HUES64 (cell line): ENCODE measurements at regions not wholly inside any gene's neighbourhood (a gene's known extent, or its start where the extent isn't known, plus 50 kb on each side); places are given as distances from the start of the nearest gene placed in this dataset.

ENCODE experiments used
- H3K27ac ChIP-seq: 2 replicates; pipeline ENCODE4 v1.7.0; 2013; ENCODE audit warnings: low read depth, low read length, inconsistent platforms
- H3K27me3 ChIP-seq: 2 replicates; pipeline ENCODE4 v1.6.1; 2013; ENCODE audit warnings: mild to moderate bottlenecking, low read length; ENCODE audit not compliant: insufficient read depth
- H3K36me3 ChIP-seq: 2 replicates; pipeline ENCODE4 v1.6.1; 2013; ENCODE audit warnings: mild to moderate bottlenecking, low read length; ENCODE audit not compliant: insufficient read depth
- H3K4me1 ChIP-seq: 2 replicates; pipeline ENCODE4 v1.6.1; 2013; ENCODE audit warnings: mild to moderate bottlenecking, low read length, moderate library complexity; ENCODE audit not compliant: insufficient read depth
- H3K4me3 ChIP-seq: 2 replicates; pipeline ENCODE4 v1.5.1; 2013; ENCODE audit warnings: mild to moderate bottlenecking, low read length, moderate library complexity
- H3K9ac ChIP-seq: 2 replicates; pipeline ENCODE4 v1.6.1; 2013; ENCODE audit warnings: mild to moderate bottlenecking, low read depth, low read length
- H3K9me3 ChIP-seq: 2 replicates; pipeline ENCODE4 v1.6.1; 2013; ENCODE audit warnings: low read depth, low read length; ENCODE audit not compliant: insufficient read depth
- WGBS: fragments of 150-250, 120-280 bp; methylation state at CpG from one replicate; pipeline ENCODE4 v1.1.7; 2013; ENCODE audit warnings: missing lambda C conversion rate; 5-methylcytosine and 5-hydroxymethylcytosine counted together

DNA sequence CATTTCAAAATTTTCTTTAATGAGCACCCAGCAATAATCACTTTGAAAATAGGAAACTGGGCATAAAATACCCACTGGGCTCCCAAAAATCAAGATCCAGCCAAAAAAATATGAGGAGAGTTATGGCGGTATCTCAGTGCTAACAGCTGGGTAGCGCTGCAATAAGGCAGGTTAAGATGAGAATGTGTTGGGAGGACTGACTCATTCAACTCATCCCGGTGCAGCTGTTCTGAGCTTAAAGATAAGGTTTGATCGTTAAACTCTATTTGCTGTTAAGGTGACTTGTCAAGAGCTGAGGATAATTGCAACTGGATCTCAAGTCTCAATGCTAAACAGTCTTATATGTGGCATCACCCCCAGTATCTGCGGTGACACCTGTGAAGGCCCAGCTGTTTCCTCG, 507.7 kb downstream of the EPM2A start:
- H3K36me3 ChIP-seq, result no peaks in the 10 kb centered on the region
- no peaks in the 10 kb centered on the region for H3K9me3 ChIP-seq
- no peak overlapping the region for H3K27ac ChIP-seq
- H3K27me3 ChIP-seq, result no peaks in the 10 kb centered on the region
- H3K4me3 ChIP-seq, result no peak overlapping the region
- no peaks in the 10 kb centered on the region for H3K4me1 ChIP-seq
- WGBS, result 79% methylated on average over 6 of the region's 6 CpGs
- H3K9ac ChIP-seq, result no peak overlapping the region

DNA sequence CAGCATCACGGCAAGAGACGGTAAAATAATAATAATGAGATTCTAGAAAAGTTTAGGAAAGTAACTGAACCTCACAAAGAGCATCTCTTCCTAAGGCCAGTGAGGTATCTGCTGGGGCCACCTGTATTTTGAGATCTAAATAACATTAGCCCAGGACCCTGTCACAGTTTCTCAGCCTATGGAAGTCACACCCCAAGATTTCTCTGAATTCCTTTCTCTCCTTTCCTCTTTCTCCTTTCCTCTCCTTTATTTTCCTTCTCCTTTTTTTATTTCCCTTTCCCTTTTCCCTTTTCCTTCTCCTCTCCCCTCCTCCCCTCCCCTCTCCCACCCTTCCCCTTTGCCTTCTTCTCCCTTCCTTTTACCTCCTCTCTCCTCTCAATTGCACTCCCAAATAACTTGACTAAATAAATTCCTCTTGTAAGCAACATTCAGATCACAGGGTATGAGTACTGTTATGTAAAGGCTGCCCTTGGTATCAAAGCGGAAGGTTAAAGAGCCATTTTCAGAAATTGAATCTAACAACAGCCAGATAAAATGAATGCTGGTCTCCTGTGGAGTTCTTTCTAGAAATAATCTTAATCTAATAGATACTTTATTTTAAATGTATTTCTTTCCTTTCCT, 506.2 kb downstream of the EPM2A start:
- H3K9ac ChIP-seq, result no peak overlapping the region
- no peaks in the 10 kb centered on the region for H3K36me3 ChIP-seq
- peaks cover 9% of the 10 kb centered on the region; the same call in 1 of the 2 replicates for H3K9me3 ChIP-seq
- H3K4me1 ChIP-seq, result no peaks in the 10 kb centered on the region
- no peak overlapping the region for H3K27ac ChIP-seq
- H3K27me3 ChIP-seq, result no peaks in the 10 kb centered on the region
- 93% methylated on average over 3 of the region's 3 CpGs for WGBS
- H3K4me3 ChIP-seq, result no peak overlapping the region

DNA sequence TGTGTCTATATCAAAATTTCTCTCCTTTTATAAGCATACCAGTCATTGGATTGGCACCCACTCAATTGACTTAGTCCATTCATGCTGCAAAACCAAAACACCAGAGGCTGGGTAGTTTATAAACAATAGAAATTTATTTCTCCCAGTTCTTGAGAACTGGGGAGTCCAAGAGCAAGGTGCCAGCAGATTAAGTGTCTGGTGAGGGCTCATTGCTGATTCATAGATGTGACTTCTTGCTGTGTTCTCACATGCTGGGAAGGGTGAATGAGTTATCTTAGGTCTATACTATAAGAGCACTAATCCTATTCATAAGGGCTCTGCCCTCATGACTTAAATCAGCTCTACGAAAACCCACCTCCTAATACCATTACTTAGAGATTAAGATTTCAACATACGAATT, 501.4 kb downstream of the EPM2A start:
- 86% methylated on average over 2 of the region's 2 CpGs for WGBS
- H3K4me3 ChIP-seq, result no peak overlapping the region
- no peak overlapping the region for H3K27ac ChIP-seq
- H3K4me1 ChIP-seq, result peaks cover 4% of the 10 kb centered on the region; the same call in 1 of the 2 replicates
- H3K27me3 ChIP-seq, result no peaks in the 10 kb centered on the region
- no peaks in the 10 kb centered on the region for H3K36me3 ChIP-seq
- H3K9ac ChIP-seq, result no peak overlapping the region
- H3K9me3 ChIP-seq, result peaks cover 20% of the 10 kb centered on the region

DNA sequence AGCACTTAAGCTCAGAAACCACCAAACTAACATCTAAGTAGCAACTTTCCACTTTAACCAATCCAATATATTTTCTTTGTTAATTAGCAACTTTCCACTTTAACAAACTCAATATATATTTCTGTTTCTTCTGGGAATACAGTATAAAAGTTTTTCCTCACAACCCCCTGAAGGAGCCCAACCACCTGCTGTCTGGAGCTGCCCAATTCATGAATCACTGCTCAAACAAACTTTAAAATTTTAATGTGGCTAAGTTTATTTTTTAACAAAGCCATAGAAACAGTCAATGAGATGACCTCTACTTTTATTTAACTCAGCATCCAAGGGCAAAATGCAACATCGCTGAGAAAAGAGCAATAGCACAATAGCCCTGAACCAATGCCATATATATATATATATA, 500.1 kb downstream of the EPM2A start:
- no peak overlapping the region for H3K27ac ChIP-seq
- no peak overlapping the region for H3K9ac ChIP-seq
- H3K9me3 ChIP-seq, result peaks cover 20% of the 10 kb centered on the region
- no CpG with 5 or more reads among the region's 1 CpG for WGBS
- no peaks in the 10 kb centered on the region for H3K36me3 ChIP-seq
- no peaks in the 10 kb centered on the region for H3K27me3 ChIP-seq
- peaks cover 4% of the 10 kb centered on the region; the same call in 1 of the 2 replicates for H3K4me1 ChIP-seq
- no peak overlapping the region for H3K4me3 ChIP-seq

DNA sequence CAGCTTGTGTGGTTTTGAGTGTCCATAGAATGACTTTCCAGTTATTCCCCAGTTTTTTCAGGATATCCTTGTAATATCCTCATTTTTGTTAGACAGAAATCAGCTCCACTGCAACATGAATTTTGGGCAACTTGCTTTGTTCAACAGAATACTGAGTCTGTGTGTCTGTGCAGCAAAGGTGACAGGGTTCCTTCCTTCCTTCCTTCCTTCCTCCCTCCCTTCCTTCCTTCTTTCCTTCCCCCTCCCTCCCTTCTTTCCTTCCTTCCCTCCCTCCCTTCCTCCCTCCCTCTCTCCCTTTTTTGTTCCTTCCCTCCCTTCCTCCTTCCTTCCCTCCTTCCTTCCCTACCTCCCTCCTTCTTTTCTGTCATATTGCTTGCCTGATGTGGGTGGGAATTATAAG, 496.5 kb downstream of the EPM2A start:
- Histone ChIP-seq H3K9ac (no peak overlapping the region), H3K36me3 (no peaks in the 10 kb centered on the region), H3K4me3 (no peak overlapping the region), H3K27me3 (no peaks in the 10 kb centered on the region), H3K4me1 (peaks cover 4% of the 10 kb centered on the region; the same call in 1 of the 2 replicates), H3K9me3 (peaks cover 11% of the 10 kb centered on the region; the same call in 1 of the 2 replicates), H3K27ac (no peak overlapping the region)

DNA sequence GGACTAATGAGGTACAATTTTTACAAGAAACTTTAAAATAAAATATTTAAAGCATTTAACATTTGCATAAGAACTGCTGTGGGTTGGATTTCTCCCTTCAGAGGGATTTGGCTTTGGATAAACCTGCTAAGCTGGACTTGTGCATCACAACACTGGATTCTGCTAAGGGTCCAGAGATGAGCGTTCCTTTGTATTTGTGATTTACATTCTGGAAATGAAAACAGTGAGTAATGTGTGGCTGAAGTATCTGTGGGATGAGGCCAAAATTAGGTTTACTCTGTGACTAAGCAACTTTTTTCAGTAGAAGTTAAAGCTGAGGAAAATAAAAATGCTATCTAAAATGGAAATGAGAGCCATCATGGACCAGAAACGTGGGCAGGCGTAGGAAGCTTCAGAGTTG, 494.3 kb downstream of the EPM2A start:
- Histone ChIP-seq H3K27me3 (no peaks in the 10 kb centered on the region), H3K36me3 (no peaks in the 10 kb centered on the region), H3K27ac (no peak overlapping the region), H3K9ac (no peak overlapping the region), H3K4me3 (no peak overlapping the region), H3K4me1 (no peaks in the 10 kb centered on the region), H3K9me3 (no peaks in the 10 kb centered on the region)
- WGBS, result 95% methylated on average over 3 of the region's 3 CpGs

DNA sequence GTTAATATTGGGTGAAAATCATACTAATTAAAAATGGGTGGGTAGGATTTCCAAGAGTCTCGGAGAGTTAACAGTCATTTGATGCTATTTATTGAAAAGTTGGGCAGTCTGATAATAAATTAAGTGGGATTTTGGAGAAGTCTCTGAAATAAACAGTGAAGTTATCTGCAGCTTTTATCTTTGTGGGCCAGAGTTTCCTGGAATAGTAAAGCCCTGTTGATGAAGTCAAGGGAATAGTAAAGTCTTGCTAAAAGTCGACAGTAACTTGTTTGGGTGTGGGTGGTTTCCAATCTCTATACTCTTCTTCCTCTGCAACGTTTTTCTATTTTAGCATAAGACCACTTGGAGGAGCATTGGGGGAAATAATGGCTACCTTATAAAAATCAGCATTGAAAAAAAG, 493.6 kb downstream of the EPM2A start:
- Histone ChIP-seq H3K36me3 (no peaks in the 10 kb centered on the region), H3K4me3 (no peak overlapping the region), H3K27ac (no peak overlapping the region), H3K27me3 (no peaks in the 10 kb centered on the region), H3K9ac (no peak overlapping the region), H3K4me1 (no peaks in the 10 kb centered on the region), H3K9me3 (no peaks in the 10 kb centered on the region)
- 91% methylated on average over 1 of the region's 3 CpGs for WGBS

DNA sequence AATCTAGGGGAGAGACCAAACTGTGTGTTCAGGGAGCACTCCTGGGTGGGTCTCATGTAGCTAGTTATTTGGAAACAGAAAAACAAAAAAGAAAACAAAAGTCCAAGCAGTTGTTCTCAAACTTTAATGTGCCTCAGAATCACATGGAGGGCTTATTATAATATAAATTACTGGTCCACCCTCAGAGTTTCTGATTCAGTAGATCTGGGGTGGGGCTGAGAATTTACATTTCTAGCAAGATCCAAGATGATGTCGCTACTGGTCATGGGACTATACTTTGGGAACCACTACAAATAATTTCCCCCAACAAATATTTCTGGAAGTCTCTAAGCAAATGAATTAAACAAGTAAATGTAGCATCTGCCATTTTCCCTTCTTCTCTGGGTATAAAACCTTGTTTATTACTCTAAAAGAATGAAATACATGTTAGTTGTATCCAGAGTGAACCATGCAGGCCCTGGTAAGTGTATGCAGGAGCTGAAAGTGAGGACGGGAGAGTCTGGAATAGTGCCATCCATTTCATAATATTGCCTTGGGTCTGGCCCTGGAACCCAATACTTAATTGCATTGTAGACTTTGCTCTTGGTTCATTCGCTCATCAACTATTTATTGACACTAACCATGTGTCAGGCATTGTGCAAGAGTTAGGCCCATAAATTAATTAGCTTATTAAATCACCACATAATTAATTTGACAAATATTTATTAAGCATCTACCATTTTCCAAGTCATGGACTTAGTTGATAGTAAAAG, 490.8 kb downstream of the EPM2A start:
- 87% methylated on average over 3 of the region's 3 CpGs for WGBS
- Histone ChIP-seq H3K9ac (no peak overlapping the region), H3K9me3 (no peaks in the 10 kb centered on the region), H3K4me3 (no peak overlapping the region), H3K27me3 (no peaks in the 10 kb centered on the region), H3K4me1 (no peaks in the 10 kb centered on the region), H3K27ac (no peak overlapping the region), H3K36me3 (no peaks in the 10 kb centered on the region)

DNA sequence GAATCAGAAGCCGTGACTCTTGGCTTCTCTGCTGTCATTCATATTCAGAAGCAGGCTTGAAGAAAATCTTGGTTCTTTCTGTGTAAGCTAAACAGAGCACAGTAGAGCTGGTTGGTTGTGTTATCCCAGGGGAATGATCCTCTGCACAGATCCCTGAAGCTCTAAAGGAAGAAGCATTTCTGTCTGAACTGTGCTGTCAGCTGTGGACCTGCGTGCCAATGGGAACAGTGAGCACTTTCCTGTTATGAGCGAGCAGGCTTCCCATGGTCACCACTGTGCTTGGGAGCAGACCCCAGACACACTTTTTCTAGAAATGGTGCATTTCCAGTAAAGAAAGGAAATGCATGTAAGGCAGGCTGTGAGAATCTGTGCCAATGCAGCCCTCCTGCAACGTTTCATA, 490.2 kb downstream of the EPM2A start:
- Histone ChIP-seq H3K9me3 (no peaks in the 10 kb centered on the region), H3K9ac (no peak overlapping the region), H3K4me1 (no peaks in the 10 kb centered on the region), H3K36me3 (no peaks in the 10 kb centered on the region), H3K4me3 (no peak overlapping the region), H3K27ac (no peak overlapping the region), H3K27me3 (no peaks in the 10 kb centered on the region)
- WGBS, result 77% methylated on average over 4 of the region's 4 CpGs

DNA sequence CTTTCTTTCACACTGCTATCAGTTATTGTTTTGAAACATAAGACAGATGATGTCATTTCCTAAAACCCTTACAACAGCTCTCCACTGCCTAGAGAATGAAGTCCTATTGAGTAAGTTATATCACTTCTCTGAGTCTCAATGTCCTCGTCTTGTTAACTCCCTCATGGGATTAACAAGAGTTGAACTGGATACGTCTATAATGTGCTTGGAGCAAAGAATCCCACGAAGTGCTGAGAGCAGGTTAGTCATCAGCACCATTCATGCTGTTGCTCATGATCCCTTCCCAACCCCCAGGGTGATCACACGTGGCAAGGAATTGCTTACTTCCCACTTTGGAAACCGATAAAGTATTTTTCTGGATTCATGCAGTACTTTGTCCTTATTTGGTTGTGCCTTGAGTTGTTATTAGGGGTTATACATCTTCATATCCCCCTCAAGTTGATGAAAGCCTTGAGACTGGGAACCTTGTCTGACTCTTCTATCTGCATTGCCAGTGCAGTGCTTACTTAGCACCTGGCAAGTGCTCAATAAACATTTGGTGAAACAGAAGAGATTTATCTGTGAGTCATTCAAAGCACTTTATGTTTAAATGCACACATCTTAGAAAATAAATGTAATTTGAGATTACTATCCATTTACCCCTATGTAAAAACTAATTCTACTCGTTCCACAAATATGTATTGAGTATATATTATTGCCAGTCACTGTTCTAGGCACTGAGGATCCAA, 487.5 kb downstream of the EPM2A start:
- no peaks in the 10 kb centered on the region for H3K9me3 ChIP-seq
- H3K9ac ChIP-seq, result no peak overlapping the region
- no peaks in the 10 kb centered on the region for H3K4me1 ChIP-seq
- no peaks in the 10 kb centered on the region for H3K27me3 ChIP-seq
- WGBS, result 85% methylated on average over 5 of the region's 6 CpGs
- H3K36me3 ChIP-seq, result no peaks in the 10 kb centered on the region
- H3K4me3 ChIP-seq, result no peak overlapping the region
- no peak overlapping the region for H3K27ac ChIP-seq

DNA sequence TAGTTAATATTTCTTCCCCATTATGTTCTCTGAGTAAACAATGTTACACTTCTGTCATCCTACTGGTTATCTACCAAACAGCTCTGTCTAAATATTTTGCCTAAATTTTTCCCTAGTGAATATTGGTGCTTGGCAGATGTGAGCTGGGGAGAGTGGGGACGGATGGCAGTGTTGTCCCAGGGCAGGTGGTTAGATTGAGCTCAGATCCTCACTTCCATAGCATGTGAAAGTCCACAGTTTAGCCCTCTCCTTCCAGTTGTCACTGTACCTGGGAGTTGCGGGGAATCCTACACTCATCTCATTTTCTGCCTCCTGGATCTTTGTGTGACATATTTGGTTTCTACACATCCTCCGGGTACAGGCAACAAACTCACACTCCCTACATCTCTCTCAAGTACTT, 484.9 kb downstream of the EPM2A start:
- H3K27ac ChIP-seq, result no peak overlapping the region
- H3K9ac ChIP-seq, result no peak overlapping the region
- 92% methylated on average over 2 of the region's 3 CpGs for WGBS
- H3K9me3 ChIP-seq, result peaks cover 3% of the 10 kb centered on the region; the same call in 1 of the 2 replicates
- no peak overlapping the region for H3K4me3 ChIP-seq
- H3K4me1 ChIP-seq, result no peaks in the 10 kb centered on the region
- no peaks in the 10 kb centered on the region for H3K27me3 ChIP-seq
- H3K36me3 ChIP-seq, result no peaks in the 10 kb centered on the region
